HG03103 (cell line): ENCODE measurements at regions not wholly inside any gene's neighbourhood (a gene's known extent, or its start where the extent isn't known, plus 50 kb on each side); places are given as distances from the start of the nearest gene placed in this dataset.
"Not testable (repeated sequence)": the region's sequence is repeated elsewhere in the genome, so short reads cannot be mapped to it uniquely, and the experiment has no call there.

Experiments used
- ATAC-seq: cut with Tn5 transposase; IDR thresholded peaks from one replicate; pipeline ENCODE4 v1.9.1; 2021; ENCODE audit warnings: low read depth; ENCODE audit not compliant: unreplicated experiment

GRCh38 chr7:108627476-108628051 lies 57.9 kb downstream of the DNAJB9 start:
- ATAC-seq = no peak

DNA sequence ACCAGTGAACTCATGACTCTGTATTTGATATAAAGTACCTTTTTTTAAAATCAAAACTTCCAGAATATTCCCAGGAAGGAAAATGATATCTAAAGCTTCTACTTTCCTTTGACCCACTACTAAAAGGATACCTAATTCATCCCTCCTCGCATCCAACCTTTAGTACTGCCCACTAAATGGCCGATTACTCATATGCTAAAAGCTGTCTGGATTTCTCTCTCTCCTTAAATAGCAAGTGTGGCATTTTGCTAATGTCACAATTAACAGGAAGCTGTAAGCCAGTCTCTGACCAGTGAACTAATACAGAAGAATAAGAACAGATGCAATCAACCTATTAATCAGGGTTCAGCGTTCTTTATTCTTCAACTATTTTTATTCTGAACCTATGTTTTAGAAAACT lies 59.0 kb downstream of the DNAJB9 start:
- no peak for ATAC-seq

- ATAC-seq = no peak
These were observed 60.2 kb downstream of the DNAJB9 start for GRCh38 chr7:108629651-108630400.

DNA sequence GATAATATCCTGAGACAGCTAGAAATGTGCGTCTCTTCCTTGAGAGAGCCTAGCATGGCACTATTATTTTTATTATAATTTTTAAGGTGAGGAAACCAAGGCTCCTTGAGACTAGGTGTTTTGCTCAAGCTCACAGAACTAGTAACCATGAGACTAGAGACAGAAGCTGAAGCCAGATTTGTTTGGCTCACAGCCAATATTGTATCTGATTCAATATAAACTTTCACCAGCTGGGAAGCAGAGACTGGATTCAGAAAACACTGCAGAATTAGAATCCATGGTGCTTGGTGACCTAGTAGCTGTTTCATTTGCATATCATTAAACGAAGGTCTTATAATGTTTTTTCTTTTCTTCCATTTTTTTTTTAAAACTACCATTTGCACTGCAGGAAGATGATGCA lies 64.4 kb downstream of the DNAJB9 start:
- no peak for ATAC-seq

DNA sequence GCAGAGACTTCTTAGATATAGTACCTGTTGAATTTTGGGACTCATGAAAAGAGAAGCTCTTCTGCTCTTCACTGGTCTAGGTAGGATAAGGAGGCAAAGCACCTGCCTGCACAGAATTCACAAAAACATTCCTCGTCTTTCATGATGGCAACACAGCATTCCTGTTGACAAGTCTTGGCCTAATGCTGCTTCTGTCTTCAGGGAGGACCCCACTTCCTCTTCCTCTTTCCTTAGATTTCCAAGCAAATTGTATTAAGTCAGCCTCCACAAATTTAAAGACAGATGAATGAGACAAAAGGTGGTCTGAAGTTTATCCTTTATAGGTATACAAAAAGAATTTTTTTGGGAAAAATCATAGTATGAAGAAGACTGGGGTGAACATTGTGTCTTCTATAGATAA lies 64.9 kb downstream of the DNAJB9 start:
- no peak for ATAC-seq

- ATAC-seq = no peak
These were observed 67.5 kb downstream of the DNAJB9 start for GRCh38 chr7:108637049-108637621.

- ATAC-seq = no peak
These were observed 72.5 kb downstream of the DNAJB9 start for GRCh38 chr7:108642126-108642525.

DNA sequence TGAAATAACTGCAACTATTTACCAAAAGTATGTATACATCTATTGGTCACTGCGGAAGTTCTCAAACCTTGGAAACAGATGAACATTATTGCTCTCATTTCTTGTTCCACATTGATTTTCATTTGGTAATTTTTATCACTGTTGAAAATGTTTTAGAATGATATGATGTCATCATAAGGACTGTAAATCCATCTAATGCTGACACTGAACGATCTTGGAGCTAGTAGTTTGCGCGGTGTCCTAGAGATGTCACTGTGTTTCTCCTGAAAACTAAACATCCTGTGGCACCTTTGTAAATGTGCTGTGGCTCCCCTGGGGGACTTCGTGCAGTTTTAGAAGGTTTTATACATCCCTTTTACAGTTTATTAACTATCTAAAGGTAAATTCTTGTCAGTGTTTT lies 73.5 kb downstream of the DNAJB9 start:
- no peak for ATAC-seq

GRCh38 chr7:108648989-108649388 lies 79.3 kb downstream of the DNAJB9 start:
- ATAC-seq = no peak

GRCh38 chr7:108650467-108650866 lies 80.8 kb downstream of the DNAJB9 start:
- ATAC-seq = no peak

DNA sequence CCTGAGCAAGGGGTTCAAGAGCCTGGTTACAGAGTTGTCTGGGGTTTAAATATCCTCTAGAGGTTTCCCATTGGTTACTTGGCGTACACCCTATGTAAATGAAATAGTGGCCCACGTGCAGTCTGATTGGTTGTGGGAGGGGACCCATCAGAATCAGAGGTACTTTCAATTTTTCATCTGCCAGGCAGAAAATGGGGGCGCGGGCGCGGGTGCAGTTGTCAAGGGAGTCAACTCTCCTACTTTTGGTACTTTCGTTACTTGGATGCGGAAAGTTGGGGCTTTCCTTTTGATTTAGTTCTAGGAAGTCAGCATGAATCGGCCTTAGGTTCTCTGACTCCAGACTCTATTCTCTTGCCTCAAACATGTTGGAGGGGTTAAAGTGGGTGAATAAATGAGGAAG lies 83.2 kb downstream of the DNAJB9 start:
- ATAC-seq = no peak

GRCh38 chr7:108653526-108653925 lies 83.9 kb downstream of the DNAJB9 start:
- ATAC-seq = no peak

DNA sequence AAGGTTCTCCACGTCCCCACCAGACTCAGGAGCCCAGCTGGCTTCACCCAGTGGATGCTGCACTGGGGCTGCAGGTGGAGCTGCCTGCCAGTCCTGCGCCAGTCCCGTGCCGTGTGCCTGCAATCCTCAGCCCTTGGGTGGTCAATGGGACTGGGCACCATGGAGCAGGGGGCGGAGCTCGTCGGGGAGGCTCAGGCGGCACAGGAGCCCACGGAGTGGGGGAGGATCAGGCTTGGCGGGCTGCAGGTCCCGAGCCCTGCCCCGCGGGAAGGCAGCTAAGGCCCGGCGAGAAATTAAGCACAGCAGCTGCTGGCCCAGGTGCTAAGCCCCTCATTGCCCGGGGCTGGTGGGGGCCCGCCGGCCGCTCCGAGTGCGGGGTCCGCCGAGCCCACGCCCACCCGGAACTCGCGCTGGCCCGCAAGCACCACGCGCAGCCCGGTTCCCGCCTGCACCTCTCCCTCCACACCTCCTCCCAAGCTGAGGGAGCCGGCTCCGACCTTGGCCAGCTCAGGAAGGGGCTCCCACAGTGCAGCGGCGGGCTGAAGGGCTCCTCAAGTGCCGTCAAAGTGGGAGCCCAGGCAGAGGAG lies 87.6 kb downstream of the DNAJB9 start:
- ATAC-seq = not testable (repeated sequence)

DNA sequence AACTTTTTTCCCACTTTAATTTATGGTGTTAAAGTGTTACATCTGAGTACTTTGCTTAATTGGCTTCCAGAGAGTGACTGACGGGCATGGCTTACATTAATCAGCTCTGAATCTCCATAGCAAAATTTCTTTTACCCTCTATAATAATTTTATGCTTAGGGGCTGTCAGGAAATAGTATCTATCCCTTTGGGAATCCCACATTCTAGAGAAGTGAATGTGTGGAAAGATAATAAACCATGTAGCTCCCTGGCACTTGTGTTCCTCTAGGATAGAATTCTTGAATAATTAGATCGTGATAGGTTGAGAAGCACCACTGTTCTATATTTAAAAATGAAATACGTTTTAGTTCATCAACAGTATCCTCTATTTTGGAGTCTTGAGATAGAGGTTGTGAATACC lies 89.6 kb downstream of the DNAJB9 start:
- ATAC-seq = no peak

- ATAC-seq = no peak
These were observed 90.2 kb downstream of the DNAJB9 start for GRCh38 chr7:108659867-108660266.

DNA sequence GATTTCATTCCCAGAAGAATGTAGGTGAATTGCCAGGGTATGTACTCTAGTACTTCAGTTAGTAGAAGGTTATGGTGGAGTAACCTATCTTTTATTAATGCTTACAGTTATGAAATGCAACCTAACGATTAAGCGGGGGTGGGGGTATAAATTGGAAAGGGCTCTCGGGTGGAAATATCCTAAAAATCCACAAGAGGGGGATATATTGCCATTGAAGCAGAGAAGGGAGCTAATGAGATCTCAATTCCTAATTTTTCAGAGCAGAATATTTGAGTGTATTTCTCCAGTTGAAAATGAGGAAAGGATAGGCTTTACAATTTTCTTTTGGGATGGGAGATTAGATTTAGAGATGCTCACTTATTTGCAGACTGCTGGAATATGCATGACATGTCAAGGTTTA lies 90.8 kb downstream of the DNAJB9 start:
- ATAC-seq = no peak

DNA sequence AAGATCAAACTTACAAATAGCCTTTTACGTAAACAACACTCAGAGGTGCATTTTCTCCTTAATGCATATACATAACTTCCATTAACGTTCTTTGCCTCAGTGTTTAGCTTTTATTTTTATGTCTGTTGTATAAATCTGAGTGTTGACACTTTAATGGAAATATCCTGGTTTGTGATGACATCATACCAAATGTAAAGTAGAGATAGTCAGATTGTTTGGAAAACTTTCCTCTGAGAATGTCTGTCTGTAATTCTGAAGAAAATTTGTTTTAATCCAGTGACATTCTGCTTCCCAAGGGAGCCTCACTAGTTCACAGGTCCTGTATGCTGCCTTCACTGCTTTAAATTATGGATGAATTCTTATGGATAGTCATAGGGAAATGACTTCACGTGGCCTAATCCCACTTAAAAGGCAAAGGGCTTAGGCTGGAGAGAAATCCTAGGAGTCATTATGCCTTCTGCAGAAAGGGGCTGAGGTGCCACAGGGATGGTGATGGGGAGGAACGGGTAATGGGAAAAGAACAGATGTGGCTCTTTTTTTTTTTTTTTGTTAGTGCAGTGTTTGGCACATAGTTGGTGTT lies 93.2 kb downstream of the DNAJB9 start:
- no peak for ATAC-seq

- no peak for ATAC-seq
These were observed 94.0 kb downstream of the DNAJB9 start for GRCh38 chr7:108663701-108664100.

- ATAC-seq = no peak
These were observed 97.5 kb downstream of the DNAJB9 start for GRCh38 chr7:108667216-108667615.

GRCh38 chr7:108669958-108670357 lies 100.3 kb downstream of the DNAJB9 start:
- ATAC-seq = no peak

DNA sequence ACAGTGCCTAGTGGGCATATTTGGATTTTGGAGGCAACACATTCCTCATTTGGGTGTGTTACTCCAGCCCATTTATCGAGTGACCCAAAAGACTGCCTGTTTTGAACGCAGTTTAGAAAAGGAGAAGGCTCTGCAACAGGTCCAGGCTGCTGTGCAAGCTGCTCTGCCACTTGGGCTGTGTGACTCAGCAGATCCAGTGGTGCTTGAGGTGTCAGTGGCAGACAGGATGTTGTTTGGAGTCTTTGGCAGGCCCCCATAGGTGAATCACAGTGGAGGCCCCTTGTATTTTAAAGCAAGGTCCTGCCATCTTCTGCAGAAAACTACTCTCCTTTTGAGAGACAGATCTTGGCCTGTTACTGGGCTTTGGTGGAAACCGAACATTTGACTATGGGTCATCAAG lies 104.0 kb downstream of the DNAJB9 start:
- not testable (repeated sequence) for ATAC-seq
